Breast epithelium (tissue), 3 donors: ENCODE measurements at regions not wholly inside any gene's neighbourhood (a gene's known extent, or its start where the extent isn't known, plus 50 kb on each side); places are given as distances from the start of the nearest gene placed in this dataset.

Source experiments
- CTCF ChIP-seq, 3 donors: fragments of 450-650 bp; IDR thresholded peaks; one replicate each; pipeline ENCODE4 v1.5.1; 2016 to 2017; ENCODE audit warnings: antibody characterized with exemption in 3 of 3, mild to moderate bottlenecking in 3 of 3, moderate library complexity in 3 of 3
- POLR2A ChIP-seq: fragments of 450-650 bp; IDR thresholded peaks from one replicate; pipeline ENCODE4 v1.6.1; 2016; ENCODE audit warnings: antibody characterized with exemption, mild to moderate bottlenecking, moderate library complexity
- POLR2AphosphoS5 ChIP-seq, 3 donors: sonication (generic); formaldehyde crosslinking; IDR thresholded peaks; one replicate each; pipeline ENCODE4 v1.6.1; 2017; ENCODE audit warnings: antibody characterized with exemption in 3 of 3

- TF ChIP-seq POLR2A (no peak), CTCF (IDR thresholded peaks at IDR 0.05) (no peak), POLR2AphosphoS5 (IDR thresholded peaks at IDR 0.05) (no peak)
Measured at GRCh38 chr11:123375832-123376231, 54.2 kb upstream of the GRAMD1B start.
